ENCODE measurements at regions not wholly inside any gene's neighbourhood (a gene's known extent, or its start where the extent isn't known, plus 50 kb on each side); places are given as distances from the start of the nearest gene placed in this dataset.

GRCh38 chr3:132772252-132772651 lies 50.0 kb upstream of the NPHP3 start:
- intact Hi-C loops (cut with micrococcal nuclease): no loop called here
- no peaks in the 10 kb centered on the region for H4K20me1 ChIP-seq (replicated peaks; ENCODE audit: control insufficient read depth, insufficient read depth, low read length)
- no TSS peak for BruUV-seq (replicated peaks)
- DNase-seq (ENCODE audit: extremely low read depth in 1 of 4, low spot score in 3 of 4) (no peak), ATAC-seq (no peak), FAIRE-seq (no peak)
- ChIA-PET CTCF (ENCODE audit: low intra/inter-chr PET ratio) (no interaction called here), POLR2A (no interaction called here)
- no peak overlapping the region for H3K4me3 ChIP-seq
- H3K27ac ChIP-seq (ENCODE audit: extremely low read depth, low read depth, low read length): no peak overlapping the region
- H3K9ac ChIP-seq (ENCODE audit: insufficient read depth in 1 of 2, low read depth in 2 of 2, low read length in 2 of 2): no peak overlapping the region
- no peak overlapping the region for H3K4me2 ChIP-seq (ENCODE audit: insufficient read depth, low read length)
- in situ Hi-C loops (cut with MboI): no loop called here
- H3K27me3 ChIP-seq (ENCODE audit: control insufficient read depth in 2 of 2, insufficient read depth in 2 of 2, low read length in 2 of 2): no peaks in the 10 kb centered on the region
- H3K79me2 ChIP-seq (ENCODE audit: control insufficient read depth, insufficient read depth, low read length): no peaks in the 10 kb centered on the region
- no peak overlapping the region for H2AFZ ChIP-seq (ENCODE audit: low read depth, low read length)
- no peaks in the 10 kb centered on the region for H3K36me3 ChIP-seq (ENCODE audit: control insufficient read depth, insufficient read depth, low read length)
- no peaks in the 10 kb centered on the region for H3K9me3 ChIP-seq (replicated peaks; ENCODE audit: control insufficient read depth, insufficient read depth, low read depth, low read length)
- no peaks in the 10 kb centered on the region for H3K4me1 ChIP-seq (replicated peaks in 1 of 2; ENCODE audit: control insufficient read depth in 2 of 2, insufficient read depth in 2 of 2, low read length in 2 of 2)
- no peaks in the 10 kb centered on the region for H3K9me1 ChIP-seq (ENCODE audit: control insufficient read depth, insufficient read depth, low read length)
- TF ChIP-seq RNF2 (IDR thresholded peaks at IDR 0.05) (no peak), HDAC8 (tag; IDR thresholded peaks at IDR 0.05) (no peak), NBN (IDR thresholded peaks at IDR 0.05; ENCODE audit: low read depth) (no peak), MEF2D (tag; conservative IDR thresholded peaks at IDR 0.05; ENCODE audit: low read depth) (no peak), XRCC5 (IDR thresholded peaks at IDR 0.05; ENCODE audit: low read depth, low read length) (no peak), ZBTB34 (CRISPR knock-in tag; IDR thresholded peaks at IDR 0.05) (no peak), RBM17 (IDR thresholded peaks at IDR 0.05; ENCODE audit: borderline replicate concordance, low read depth, low read length) (no peak), ZNF24 (IDR thresholded peaks at IDR 0.05) (no peak)
